RCC 7860 (cell line): ENCODE measurements at regions not wholly inside any gene's neighbourhood (a gene's known extent, or its start where the extent isn't known, plus 50 kb on each side); places are given as distances from the start of the nearest gene placed in this dataset.
"Not testable (repeated sequence)": the region's sequence is repeated elsewhere in the genome, so short reads cannot be mapped to it uniquely, and the experiment has no call there.

Experiments used
- DNase-seq: peaks from one replicate; pipeline ENCODE4 v3.0.0-alpha.2; 2015; ENCODE audit warnings: low spot score
- FAIRE-seq: peaks from 2 replicates; lab custom pipeline; 2012; peaks lifted over from hg19 to GRCh38; lab: Jason Lieb, UNC

GRCh38 chr16:86244158-86244557, 266.2 kb upstream of the FOXF1 start:
- no peak for DNase-seq

DNA sequence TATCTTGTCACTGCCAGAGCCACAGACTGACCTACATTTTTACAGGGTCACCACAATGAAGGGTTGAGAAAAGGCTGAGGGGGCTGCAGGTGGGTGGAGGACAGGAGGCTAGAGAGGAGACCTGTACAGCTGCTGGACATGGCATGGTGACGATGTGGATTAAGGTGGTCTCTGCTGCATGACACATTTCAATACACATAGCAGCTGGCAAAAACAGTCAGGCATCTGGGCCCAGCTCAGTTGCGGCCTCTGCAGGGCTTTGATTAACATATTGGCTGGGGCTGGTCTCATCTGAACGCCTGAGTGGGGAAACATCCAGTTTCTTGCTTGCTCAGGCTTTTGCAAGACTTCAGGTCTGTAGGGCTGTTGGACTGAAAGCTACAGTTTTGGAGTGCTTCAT, 265.4 kb upstream of the FOXF1 start:
- DNase-seq (no peak), FAIRE-seq (no peak)

More at GRCh38 chr16:86244158-86244557, 266.2 kb upstream of the FOXF1 start:
- FAIRE-seq = no peak

- DNase-seq (no peak), FAIRE-seq (no peak)
Observed at GRCh38 chr16:86245351-86245750, 265.0 kb upstream of the FOXF1 start.

DNA sequence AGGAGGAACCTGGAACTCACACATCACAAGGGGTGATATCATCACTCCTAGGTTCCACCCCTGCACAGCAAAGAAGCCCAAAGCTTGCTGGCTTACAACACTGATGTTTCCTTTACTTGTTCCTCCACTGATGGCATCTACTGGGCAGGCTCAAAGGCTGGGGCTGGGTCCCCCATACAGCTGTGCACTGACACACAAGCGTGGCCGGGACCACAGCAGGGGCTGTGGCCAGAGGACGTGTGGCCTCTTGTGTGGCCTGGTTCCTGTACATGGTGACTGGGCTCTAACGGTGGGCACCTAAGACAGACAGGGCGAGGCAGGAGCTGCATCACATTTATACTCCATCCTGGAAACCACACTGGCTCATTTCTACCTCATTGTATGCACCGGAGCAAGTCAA, 264.4 kb upstream of the FOXF1 start:
- FAIRE-seq = no peak
- DNase-seq = no peak

DNA sequence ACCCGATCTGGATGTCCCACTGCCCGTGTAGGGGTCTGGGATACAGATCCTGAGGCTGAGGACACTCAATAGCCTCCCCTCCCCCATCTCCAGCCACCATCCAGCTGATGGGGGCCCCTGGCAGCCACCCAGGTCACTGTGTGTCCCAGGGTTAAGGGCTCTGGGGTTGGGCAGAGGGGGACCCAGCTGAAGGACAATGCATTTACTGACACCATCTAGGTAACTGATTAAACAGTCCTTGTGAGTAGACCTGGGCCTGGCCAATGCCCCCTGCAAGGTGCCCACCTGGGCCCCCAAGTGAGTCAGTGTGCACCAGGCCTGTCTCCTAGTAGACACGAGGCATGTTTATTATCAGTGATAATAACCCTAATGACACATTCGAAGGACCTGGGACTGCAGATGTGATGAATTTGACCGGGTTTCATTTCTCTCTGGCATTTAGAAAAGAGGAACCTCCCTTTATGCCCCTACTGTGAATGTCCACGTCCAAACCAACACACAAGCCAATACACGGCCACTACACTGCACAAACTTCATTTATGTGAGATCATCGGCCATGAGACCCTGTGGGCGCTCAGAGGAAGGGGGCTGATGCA, 261.9 kb upstream of the FOXF1 start:
- no peak for FAIRE-seq
- DNase-seq = no peak

- FAIRE-seq = no peak
Observed at GRCh38 chr16:86249631-86250030, 260.7 kb upstream of the FOXF1 start.

GRCh38 chr16:86251682-86252081, 258.6 kb upstream of the FOXF1 start:
- DNase-seq = no peak

More at GRCh38 chr16:86249631-86250030, 260.7 kb upstream of the FOXF1 start:
- DNase-seq = no peak

DNA sequence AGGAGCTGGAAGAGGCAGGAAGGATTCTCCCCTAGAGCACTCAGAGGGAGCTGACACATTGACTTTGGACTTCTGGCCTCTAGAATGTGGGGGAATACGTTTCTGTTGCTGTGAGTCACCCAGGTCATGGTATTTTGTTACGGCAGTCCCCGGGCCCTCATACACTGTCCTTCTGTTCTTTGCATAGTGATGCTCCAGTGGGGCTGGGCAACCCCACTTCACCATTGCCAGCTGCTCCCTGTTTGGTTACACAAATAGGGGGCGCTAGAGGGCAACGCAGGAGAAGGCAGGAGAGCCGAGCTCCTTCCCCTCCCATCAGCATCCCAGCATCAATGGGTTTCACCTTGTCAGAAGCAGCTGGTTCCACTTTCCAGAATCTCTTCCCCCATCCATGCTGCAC, 257.7 kb upstream of the FOXF1 start:
- DNase-seq (no peak), FAIRE-seq (no peak)

More at GRCh38 chr16:86251682-86252081, 258.6 kb upstream of the FOXF1 start:
- no peak for FAIRE-seq

- no peak for FAIRE-seq
Observed at GRCh38 chr16:86255966-86256365, 254.4 kb upstream of the FOXF1 start.

DNA sequence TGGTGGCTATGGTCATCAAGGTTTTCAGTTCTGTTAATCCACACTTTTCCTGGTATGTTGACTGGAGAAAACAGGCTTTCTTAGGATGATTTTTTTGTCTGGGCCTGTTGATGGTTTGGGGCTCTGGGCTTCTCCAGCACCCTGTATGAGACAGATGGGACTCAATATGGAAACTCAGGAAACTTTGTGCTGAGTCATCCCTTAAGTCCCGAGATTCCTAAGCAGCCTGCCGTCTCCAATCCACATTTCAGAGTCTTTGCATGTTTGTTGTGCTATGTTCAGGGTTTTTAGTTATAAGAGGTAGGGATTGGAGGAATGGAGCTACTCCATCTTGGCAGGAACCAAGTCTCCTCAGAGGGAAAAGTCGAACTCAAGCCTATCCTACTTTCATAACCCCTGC, 253.3 kb upstream of the FOXF1 start:
- no peak for FAIRE-seq
- no peak for DNase-seq

More at GRCh38 chr16:86255966-86256365, 254.4 kb upstream of the FOXF1 start:
- DNase-seq = no peak

DNA sequence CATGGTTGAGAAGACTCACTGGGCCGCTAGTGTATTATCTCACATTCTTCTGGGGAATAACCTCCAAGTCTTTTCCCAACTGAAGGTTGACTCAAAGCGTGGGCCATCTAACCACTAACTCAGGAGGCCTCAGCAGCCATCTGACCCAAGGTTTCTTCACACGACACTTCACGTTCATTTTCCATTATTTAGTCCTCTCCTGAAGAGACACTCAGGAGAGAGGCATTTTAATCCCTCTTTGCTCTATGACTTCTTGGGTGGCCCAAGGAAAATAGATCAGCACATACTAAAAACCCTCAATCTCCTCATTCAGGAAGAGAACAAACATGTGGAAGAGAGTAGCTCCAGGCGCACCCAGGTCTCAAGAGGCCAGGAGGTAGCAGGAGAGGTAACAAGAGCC, 252.8 kb upstream of the FOXF1 start:
- FAIRE-seq (no peak), DNase-seq (no peak)

DNA sequence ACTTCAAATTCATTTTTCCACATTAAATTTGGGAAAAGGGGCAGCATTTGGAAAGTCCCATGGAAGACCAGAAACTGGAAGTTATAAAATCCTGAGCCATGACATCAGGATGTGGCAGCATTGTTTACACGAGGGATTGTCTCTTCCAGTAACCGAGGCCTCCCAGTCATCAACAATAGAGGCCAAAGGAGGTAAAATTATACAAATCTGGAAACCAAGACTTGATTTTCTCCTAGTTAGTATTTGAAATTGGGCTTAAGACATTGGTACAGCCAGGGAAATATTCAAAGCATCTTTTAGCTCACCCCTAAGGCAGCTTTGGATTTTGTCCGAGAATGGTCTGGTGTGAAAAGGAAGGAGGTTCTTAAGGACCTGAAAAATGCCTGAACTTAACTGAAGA, 251.6 kb upstream of the FOXF1 start:
- no peak for DNase-seq
- no peak for FAIRE-seq

- no peak for DNase-seq
Observed at GRCh38 chr16:86259499-86259898, 250.8 kb upstream of the FOXF1 start.

DNA sequence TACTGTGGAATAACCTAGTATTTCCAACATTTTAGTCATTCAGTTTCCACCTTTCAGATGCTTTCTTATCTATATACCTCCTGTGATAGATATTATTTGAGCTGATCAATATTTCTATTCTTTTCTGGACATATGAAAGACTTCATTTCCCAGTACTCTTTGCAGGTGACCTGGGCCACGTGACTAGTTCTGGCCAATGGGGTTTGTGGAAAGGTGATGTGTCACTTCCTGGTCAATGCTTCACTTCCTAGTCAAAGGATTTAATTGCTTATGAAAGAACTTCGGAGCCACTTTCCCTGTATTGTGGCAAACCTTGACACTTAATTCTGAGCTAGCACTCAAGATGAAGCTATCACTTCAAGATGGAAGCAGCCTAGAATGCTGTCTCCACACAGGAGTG, 248.9 kb upstream of the FOXF1 start:
- DNase-seq = no peak
- FAIRE-seq = no peak

More at GRCh38 chr16:86259499-86259898, 250.8 kb upstream of the FOXF1 start:
- no peak for FAIRE-seq

- FAIRE-seq = not testable (repeated sequence)
Observed at GRCh38 chr16:86267657-86268056, 242.7 kb upstream of the FOXF1 start.

GRCh38 chr16:86270696-86271095, 239.6 kb upstream of the FOXF1 start:
- FAIRE-seq (no peak), DNase-seq (no peak)

More at GRCh38 chr16:86267657-86268056, 242.7 kb upstream of the FOXF1 start:
- DNase-seq = not testable (repeated sequence)

GRCh38 chr16:86272744-86273143, 237.6 kb upstream of the FOXF1 start:
- FAIRE-seq (no peak), DNase-seq (no peak)

DNA sequence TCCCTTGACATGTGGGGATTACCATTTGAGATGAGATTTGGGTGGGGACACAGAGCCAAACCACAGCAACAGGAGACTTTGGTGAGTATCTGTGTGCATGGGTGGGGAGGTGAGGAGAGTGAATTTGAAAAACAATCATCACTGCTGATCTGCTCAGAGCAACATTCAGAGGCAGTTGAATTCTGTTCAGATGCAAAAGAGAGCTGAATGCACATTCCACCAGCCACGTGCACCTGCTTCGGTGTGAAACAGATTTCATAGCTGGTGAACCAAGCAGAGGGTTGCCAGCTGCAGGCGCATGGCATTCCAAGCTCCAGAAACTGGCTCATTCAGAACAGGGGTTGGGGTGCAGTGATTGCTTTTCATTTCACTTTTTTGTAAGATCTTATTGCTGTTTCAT, 233.1 kb upstream of the FOXF1 start:
- FAIRE-seq (no peak), DNase-seq (no peak)

- not testable (repeated sequence) for FAIRE-seq
Observed at GRCh38 chr16:86277859-86278258, 232.5 kb upstream of the FOXF1 start.

GRCh38 chr16:86281421-86281820, 228.9 kb upstream of the FOXF1 start:
- DNase-seq (no peak), FAIRE-seq (no peak)

More at GRCh38 chr16:86277859-86278258, 232.5 kb upstream of the FOXF1 start:
- DNase-seq = not testable (repeated sequence)

DNA sequence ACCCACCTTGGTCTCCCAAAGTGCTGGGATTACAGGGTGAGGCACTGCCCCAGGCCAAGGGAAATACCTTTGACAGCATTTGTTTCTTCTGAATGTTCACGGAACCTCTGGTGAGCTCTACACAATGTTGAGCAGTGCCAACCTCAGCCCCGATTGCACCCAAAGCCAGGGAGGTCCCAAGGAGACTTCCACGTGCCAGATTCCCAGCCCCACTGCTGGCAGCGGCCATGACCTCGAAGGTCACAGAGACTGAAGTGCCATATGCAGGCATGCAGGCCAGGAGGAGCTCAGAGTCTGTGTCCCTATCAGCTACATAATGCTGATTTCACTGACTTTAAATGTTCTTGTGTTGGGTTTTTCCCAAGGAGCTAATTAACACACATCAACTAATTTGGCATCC, 226.4 kb upstream of the FOXF1 start:
- no peak for DNase-seq
- no peak for FAIRE-seq

DNA sequence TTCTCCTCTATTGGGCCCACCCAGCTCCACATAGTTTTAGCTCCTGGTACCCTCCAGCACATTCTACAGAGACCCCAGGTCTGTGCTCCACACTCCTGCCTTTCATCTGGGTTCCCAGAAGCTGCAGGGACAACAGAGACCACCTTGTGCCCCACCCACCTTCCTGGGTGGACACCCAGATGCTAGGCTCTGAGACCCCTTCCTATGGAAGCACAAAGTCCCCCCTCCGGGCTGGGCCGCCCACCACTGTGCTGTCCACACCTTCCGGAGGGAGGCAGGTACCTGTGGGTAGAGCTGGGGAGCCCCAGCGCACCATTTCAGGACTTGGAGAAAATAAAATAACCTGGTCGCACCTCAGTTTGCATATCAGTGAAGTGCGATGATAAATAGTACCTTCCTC, 224.9 kb upstream of the FOXF1 start:
- FAIRE-seq = no peak
- no peak for DNase-seq
